Effector memory CD8-positive, alpha-beta T cell (primary cell): ENCODE measurements at regions not wholly inside any gene's neighbourhood (a gene's known extent, or its start where the extent isn't known, plus 50 kb on each side); places are given as distances from the start of the nearest gene placed in this dataset.

Experiments
- ATAC-seq: fragments of 150-1000 bp; cut with Tn5 transposase; replicated peaks from 2 replicates; pipeline ENCODE4 v1.10.0; 2021; ENCODE audit warnings: mild to moderate bottlenecking, moderate library complexity
- DNase-seq, 3 experiments: peaks; one replicate each; pipeline ENCODE4 v3.0.0; 2021
- H3K27ac Mint-ChIP-seq, 2 donors: one replicate each; pipeline ENCODE4 v1.8.0; 2022; ENCODE audit warnings: mild to moderate bottlenecking in 2 of 2, mixed read lengths in 2 of 2, moderate library complexity in 2 of 2
- H3K27me3 Mint-ChIP-seq, 2 donors: one replicate each; pipeline ENCODE4 v1.8.0; 2022; ENCODE audit warnings: mixed read lengths in 2 of 2
- H3K36me3 Mint-ChIP-seq: one replicate; pipeline ENCODE4 v1.8.0; 2022; ENCODE audit warnings: mild to moderate bottlenecking, moderate library complexity, mixed read lengths; ENCODE audit not compliant: insufficient read depth
- H3K4me1 Mint-ChIP-seq, 2 donors: one replicate each; pipeline ENCODE4 v1.8.0; 2022; ENCODE audit warnings: low read depth in 2 of 2, mixed read lengths in 2 of 2
- H3K4me3 Mint-ChIP-seq, 2 donors: one replicate each; pipeline ENCODE4 v1.8.0; 2022; ENCODE audit warnings: mild to moderate bottlenecking in 2 of 2, mixed read lengths in 2 of 2, moderate library complexity in 2 of 2
- H3K9me3 Mint-ChIP-seq, 2 donors: one replicate each; pipeline ENCODE4 v1.8.0; 2022; ENCODE audit warnings: mixed read lengths in 2 of 2

- no peaks in the 10 kb centered on the region for H3K9me3 Mint-ChIP-seq
- no peaks in the 10 kb centered on the region for H3K36me3 Mint-ChIP-seq
- H3K27me3 Mint-ChIP-seq, result peaks cover 25 to 60% of the 10 kb centered on the region in 2 donors
- no peak overlapping the region for H3K4me3 Mint-ChIP-seq
- H3K27ac Mint-ChIP-seq, result no peak overlapping the region
- H3K4me1 Mint-ChIP-seq, result no peaks in the 10 kb centered on the region
- DNase-seq, result no peak
- ATAC-seq, result no peak
These were observed 680.0 kb downstream of the BRD1 start for GRCh38 chr22:49147617-49148175.

GRCh38 chr22:49147171-49147570 is 680.5 kb downstream of the BRD1 start:
- ATAC-seq (no peak), DNase-seq (no peak)
- Mint-ChIP-seq H3K27me3 (peaks cover 25 to 58% of the 10 kb centered on the region in 2 donors), H3K4me1 (no peaks in the 10 kb centered on the region), H3K27ac (no peak overlapping the region), H3K4me3 (no peak overlapping the region), H3K36me3 (no peaks in the 10 kb centered on the region), H3K9me3 (no peaks in the 10 kb centered on the region)

- no peak for DNase-seq
- H3K9me3 Mint-ChIP-seq, result no peaks in the 10 kb centered on the region
- no peaks in the 10 kb centered on the region for H3K4me1 Mint-ChIP-seq
- no peak overlapping the region for H3K27ac Mint-ChIP-seq
- H3K36me3 Mint-ChIP-seq, result no peaks in the 10 kb centered on the region
- no peak overlapping the region for H3K4me3 Mint-ChIP-seq
- H3K27me3 Mint-ChIP-seq, result peaks cover 32 to 59% of the 10 kb centered on the region in 2 donors
- ATAC-seq, result no peak
These were observed 681.2 kb downstream of the BRD1 start for GRCh38 chr22:49146511-49146910.

- no peak for ATAC-seq
- H3K36me3 Mint-ChIP-seq, result no peaks in the 10 kb centered on the region
- DNase-seq, result no peak
- H3K9me3 Mint-ChIP-seq, result no peaks in the 10 kb centered on the region
- no peaks in the 10 kb centered on the region for H3K4me1 Mint-ChIP-seq
- no peak overlapping the region for H3K4me3 Mint-ChIP-seq
- H3K27ac Mint-ChIP-seq, result no peak overlapping the region
- peaks cover 35 to 55% of the 10 kb centered on the region in 2 donors for H3K27me3 Mint-ChIP-seq
These were observed 683.9 kb downstream of the BRD1 start for GRCh38 chr22:49143812-49144211.

GRCh38 chr22:49142891-49143290 is 684.8 kb downstream of the BRD1 start:
- Mint-ChIP-seq H3K4me3 (no peak overlapping the region), H3K9me3 (no peaks in the 10 kb centered on the region), H3K27ac (no peak overlapping the region), H3K36me3 (no peaks in the 10 kb centered on the region), H3K27me3 (peaks cover 36 to 55% of the 10 kb centered on the region in 2 donors), H3K4me1 (no peaks in the 10 kb centered on the region)
- no peak for ATAC-seq
- no peak for DNase-seq

- H3K36me3 Mint-ChIP-seq, result no peaks in the 10 kb centered on the region
- H3K4me3 Mint-ChIP-seq, result no peak overlapping the region
- DNase-seq, result no peak
- H3K4me1 Mint-ChIP-seq, result no peaks in the 10 kb centered on the region
- no peaks in the 10 kb centered on the region for H3K9me3 Mint-ChIP-seq
- no peak overlapping the region for H3K27ac Mint-ChIP-seq
- peaks cover 34 to 56% of the 10 kb centered on the region in 2 donors for H3K27me3 Mint-ChIP-seq
- no peak for ATAC-seq
These were observed 685.4 kb downstream of the BRD1 start for GRCh38 chr22:49142296-49142695.

GRCh38 chr22:49141761-49142160 is 685.9 kb downstream of the BRD1 start:
- Mint-ChIP-seq H3K9me3 (no peaks in the 10 kb centered on the region), H3K36me3 (no peaks in the 10 kb centered on the region), H3K27me3 (peaks cover 38 to 56% of the 10 kb centered on the region in 2 donors), H3K27ac (no peak overlapping the region), H3K4me1 (no peaks in the 10 kb centered on the region), H3K4me3 (no peak overlapping the region)
- DNase-seq (no peak), ATAC-seq (no peak)

GRCh38 chr22:49140911-49141665 is 686.6 kb downstream of the BRD1 start:
- H3K27me3 Mint-ChIP-seq, result peaks cover 44 to 56% of the 10 kb centered on the region in 2 donors
- no peak overlapping the region for H3K27ac Mint-ChIP-seq
- DNase-seq, result no peak
- no peak for ATAC-seq
- no peak overlapping the region for H3K4me3 Mint-ChIP-seq
- no peaks in the 10 kb centered on the region for H3K9me3 Mint-ChIP-seq
- H3K36me3 Mint-ChIP-seq, result no peaks in the 10 kb centered on the region
- H3K4me1 Mint-ChIP-seq, result no peaks in the 10 kb centered on the region

GRCh38 chr22:49139492-49140151 is 688.1 kb downstream of the BRD1 start:
- DNase-seq, result no peak
- no peaks in the 10 kb centered on the region for H3K9me3 Mint-ChIP-seq
- no peak overlapping the region for H3K27ac Mint-ChIP-seq
- H3K4me3 Mint-ChIP-seq, result no peak overlapping the region
- no peaks in the 10 kb centered on the region for H3K4me1 Mint-ChIP-seq
- H3K36me3 Mint-ChIP-seq, result no peaks in the 10 kb centered on the region
- H3K27me3 Mint-ChIP-seq, result peaks cover 48 to 67% of the 10 kb centered on the region in 2 donors
- no peak for ATAC-seq

GRCh38 chr22:49138250-49138790 is 689.4 kb downstream of the BRD1 start:
- no peak overlapping the region for H3K27ac Mint-ChIP-seq

GRCh38 chr22:49137206-49137840 is 690.4 kb downstream of the BRD1 start:
- Mint-ChIP-seq H3K9me3 (no peaks in the 10 kb centered on the region), H3K27me3 (peaks cover 48 to 89% of the 10 kb centered on the region in 2 donors), H3K27ac (no peak overlapping the region), H3K36me3 (no peaks in the 10 kb centered on the region), H3K4me3 (no peak overlapping the region), H3K4me1 (no peaks in the 10 kb centered on the region)
- ATAC-seq (no peak), DNase-seq (no peak)

More at GRCh38 chr22:49138250-49138790, 689.4 kb downstream of the BRD1 start:
- no peak overlapping the region for H3K4me3 Mint-ChIP-seq
- H3K36me3 Mint-ChIP-seq, result no peaks in the 10 kb centered on the region
- ATAC-seq (no peak), DNase-seq (no peak)
- no peaks in the 10 kb centered on the region for H3K4me1 Mint-ChIP-seq
- peaks cover 45 to 79% of the 10 kb centered on the region in 2 donors for H3K27me3 Mint-ChIP-seq
- H3K9me3 Mint-ChIP-seq, result no peaks in the 10 kb centered on the region

GRCh38 chr22:49136816-49137180 is 690.9 kb downstream of the BRD1 start:
- H3K27me3 Mint-ChIP-seq, result peaks cover 47 to 91% of the 10 kb centered on the region in 2 donors
- H3K36me3 Mint-ChIP-seq, result no peaks in the 10 kb centered on the region
- no peak overlapping the region for H3K4me3 Mint-ChIP-seq
- H3K4me1 Mint-ChIP-seq, result no peaks in the 10 kb centered on the region
- no peak for DNase-seq
- H3K9me3 Mint-ChIP-seq, result no peaks in the 10 kb centered on the region
- ATAC-seq, result no peak
- no peak overlapping the region for H3K27ac Mint-ChIP-seq

- no peak overlapping the region for H3K4me3 Mint-ChIP-seq
- DNase-seq (no peak), ATAC-seq (no peak)
- H3K27me3 Mint-ChIP-seq, result peaks cover 41 to 86% of the 10 kb centered on the region in 2 donors
- no peaks in the 10 kb centered on the region for H3K36me3 Mint-ChIP-seq
- no peaks in the 10 kb centered on the region for H3K4me1 Mint-ChIP-seq
- no peaks in the 10 kb centered on the region for H3K9me3 Mint-ChIP-seq
- no peak overlapping the region for H3K27ac Mint-ChIP-seq
These were observed 691.4 kb downstream of the BRD1 start for GRCh38 chr22:49136041-49136815.
